K562 (cell line): ENCODE measurements at regions not wholly inside any gene's neighbourhood (a gene's known extent, or its start where the extent isn't known, plus 50 kb on each side); places are given as distances from the start of the nearest gene placed in this dataset.

Experiments
- ATAC-seq: fragments of 200-7000 bp; cut with Tn5 transposase; 3 replicates; pipeline ENCODE4 v1.9.1; 2020; ENCODE audit warnings: moderate library complexity
- BruUV-seq: library from RNA; stranded (reverse); fragments of 400-500 nt; replicated peaks from 2 replicates; lab custom pipeline; 2021; lab: Mats Ljungman, UMichigan
- CTCF ChIA-PET: fragments of 300-600 bp; formaldehyde crosslinking; extraction: SDS; loops from one replicate; lab custom pipeline; 2021; ENCODE audit warnings: low intra/inter-chr PET ratio; lab: Yijun Ruan, JAX
- POLR2A ChIA-PET: fragments of 300-600, 350-650 bp; sonication (Branson Sonifier 250); formaldehyde crosslinking; extraction: SDS; loops from one replicate; lab custom pipeline; 2021; ENCODE audit warnings: antibody characterized with exemption, inconsistent platforms; lab: Yijun Ruan, JAX
- DNase-seq, 4 experiments: peaks; one replicate each; pipeline versions ENCODE4 v3.0.0 to v3.0.0-alpha.2; 2011 to 2018; ENCODE audit warnings: low spot score in 3 of 4, mixed read lengths in 3 of 4; ENCODE audit errors: extremely low read depth in 1 of 4
- FAIRE-seq: peaks from 2 replicates; lab custom pipeline; 2011; peaks lifted over from hg19 to GRCh38; lab: Jason Lieb, UNC
- H2AFZ ChIP-seq: 2 replicates; pipeline ENCODE4 v1.6.0; 2011; ENCODE audit warnings: low read depth, low read length, control low read depth, inconsistent platforms
- H3K27ac ChIP-seq: fragments of 200-600 bp; 3 replicates; pipeline ENCODE4 v1.8.0; 2011; ENCODE audit warnings: low read depth, mild to moderate bottlenecking, control low read depth, inconsistent platforms, low read length, moderate library complexity, mixed read lengths; ENCODE audit errors: extremely low read depth
- H3K27me3 ChIP-seq, 2 experiments: fragments of 300-600 bp in 1 of 2; 2 replicates in 1 of 2; 3 replicates in 1 of 2; pipeline versions ENCODE4 v1.6.0 to v1.8.0; 2011; ENCODE audit warnings: inconsistent platforms in 2 of 2, low read length in 2 of 2, mild to moderate bottlenecking in 1 of 2, mixed read lengths in 1 of 2, moderate library complexity in 1 of 2; ENCODE audit not compliant: control insufficient read depth in 2 of 2, insufficient read depth in 2 of 2
- H3K36me3 ChIP-seq: fragments of 300-600 bp; 3 replicates; pipeline ENCODE4 v1.8.0; 2011; ENCODE audit warnings: mild to moderate bottlenecking, low read length, inconsistent platforms; ENCODE audit not compliant: control insufficient read depth, insufficient read depth
- H3K4me1 ChIP-seq, 2 experiments: fragments of 200-600 bp in 1 of 2; replicated peaks in 1 of 2; 2 replicates in 1 of 2; 3 replicates in 1 of 2; pipeline versions ENCODE4 v1.5.1 to v1.8.0; 2011; ENCODE audit warnings: inconsistent platforms in 2 of 2, low read length in 2 of 2, mild to moderate bottlenecking in 1 of 2, mixed read lengths in 1 of 2, moderate library complexity in 1 of 2; ENCODE audit not compliant: control insufficient read depth in 2 of 2, insufficient read depth in 2 of 2
- H3K4me2 ChIP-seq: 2 replicates; pipeline ENCODE4 v1.6.1; 2011; ENCODE audit warnings: low read length, control low read depth, inconsistent platforms, mixed read lengths; ENCODE audit not compliant: insufficient read depth
- H3K4me3 ChIP-seq: fragments of 200-600 bp; sonication (generic), shearing (Covaris generic); 2 replicates; pipeline ENCODE4 v1.5.1; 2016; ENCODE audit warnings: control low read depth, inconsistent platforms
- H3K79me2 ChIP-seq: fragments of 200-600 bp; 3 replicates; pipeline ENCODE4 v1.8.0; 2011; ENCODE audit warnings: low read length, inconsistent platforms; ENCODE audit not compliant: control insufficient read depth, insufficient read depth
- H3K9ac ChIP-seq, 2 experiments: 2 replicates each; pipeline versions ENCODE4 v1.6.0 to v1.6.1; 2011; ENCODE audit warnings: low read depth in 2 of 2, low read length in 2 of 2, control low read depth in 1 of 2, inconsistent platforms in 1 of 2, mild to moderate bottlenecking in 1 of 2, mixed read lengths in 1 of 2; ENCODE audit not compliant: insufficient read depth in 1 of 2
- H3K9me1 ChIP-seq: one replicate; pipeline ENCODE4 v1.6.0; 2011; ENCODE audit warnings: inconsistent platforms, mild to moderate bottlenecking, low read length, moderate library complexity; ENCODE audit not compliant: control insufficient read depth, insufficient read depth
- H3K9me3 ChIP-seq: replicated peaks from 2 replicates; pipeline ENCODE4 v1.5.1; 2011; ENCODE audit warnings: low read depth, low read length, inconsistent platforms; ENCODE audit not compliant: control insufficient read depth, insufficient read depth
- H4K20me1 ChIP-seq: replicated peaks from 2 replicates; pipeline ENCODE4 v1.6.1; 2011; ENCODE audit warnings: low read length, inconsistent platforms, mixed read lengths; ENCODE audit not compliant: control insufficient read depth, insufficient read depth
- PRMT5 ChIP-seq: sonication (generic); formaldehyde crosslinking; IDR thresholded peaks from 2 replicates; pipeline ENCODE4 v1.5.0; 2020; ENCODE audit warnings: missing genetic modification reagents
- ZNF253 ChIP-seq: fragments of 250-450 bp; sonication (Bioruptor Pico); conservative IDR thresholded peaks from 2 replicates; pipeline ENCODE4 v1.6.1; 2021; ENCODE audit warnings: mild to moderate bottlenecking
- WGBS: fragments of 100-300 bp; shearing (Covaris generic); methylation state at CpG from one replicate; pipeline ENCODE4 v1.1.6; 2016; ENCODE audit warnings: low coverage, mixed read lengths; ENCODE audit not compliant: insufficient coverage; ENCODE audit errors: missing lambda C conversion rate; 5-methylcytosine and 5-hydroxymethylcytosine counted together
- in situ Hi-C: fragments of 300-500 bp; cut with MboI; formaldehyde crosslinking; loops from 4 replicates; pipeline ENCODE4 v1.15.0; 2018; ENCODE audit warnings: inconsistent platforms, mixed read lengths
- intact Hi-C: fragments of 100-400 bp; cut with micrococcal nuclease; formaldehyde crosslinking; loops from 2 replicates; pipeline ENCODE4 v1.14.2; 2022
- TF ChIP-seq, protein P1 (sequence below), 2 experiments: fragments of 450-650 bp; conservative IDR thresholded peaks; 2 replicates each; pipeline ENCODE4 v1.6.1; 2017; ENCODE audit warnings: mild to moderate bottlenecking in 2 of 2, moderate library complexity in 2 of 2

DNA sequence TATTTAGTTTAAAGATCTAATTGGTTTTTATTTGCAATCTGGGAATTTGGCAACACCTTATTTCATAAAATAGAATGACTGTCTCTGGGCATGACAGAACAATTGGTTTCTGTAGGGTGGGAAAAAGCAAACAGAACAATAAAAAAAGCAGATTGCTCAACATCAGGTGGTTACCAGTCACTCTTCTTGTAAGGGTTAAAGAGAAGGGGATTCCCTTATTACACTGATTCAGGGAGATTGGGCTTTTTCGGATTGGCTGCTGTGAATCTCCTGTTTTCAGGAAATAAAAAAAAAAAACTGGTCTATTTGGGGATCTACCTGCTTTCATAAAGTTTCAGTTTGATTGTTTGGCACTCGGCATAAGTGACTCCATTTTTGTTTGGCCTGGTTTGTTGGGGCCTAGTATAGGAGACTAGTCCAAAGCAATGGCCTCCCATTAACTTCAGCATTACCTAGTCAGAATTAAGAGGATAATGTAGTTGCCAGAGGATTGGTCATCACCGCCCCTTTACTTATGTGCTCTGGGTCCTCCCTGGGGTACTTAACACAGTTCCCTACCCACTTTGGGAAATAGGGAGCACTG lies 380.5 kb downstream of the IDS start (continued):
- TF ChIP-seq, protein P1, sequence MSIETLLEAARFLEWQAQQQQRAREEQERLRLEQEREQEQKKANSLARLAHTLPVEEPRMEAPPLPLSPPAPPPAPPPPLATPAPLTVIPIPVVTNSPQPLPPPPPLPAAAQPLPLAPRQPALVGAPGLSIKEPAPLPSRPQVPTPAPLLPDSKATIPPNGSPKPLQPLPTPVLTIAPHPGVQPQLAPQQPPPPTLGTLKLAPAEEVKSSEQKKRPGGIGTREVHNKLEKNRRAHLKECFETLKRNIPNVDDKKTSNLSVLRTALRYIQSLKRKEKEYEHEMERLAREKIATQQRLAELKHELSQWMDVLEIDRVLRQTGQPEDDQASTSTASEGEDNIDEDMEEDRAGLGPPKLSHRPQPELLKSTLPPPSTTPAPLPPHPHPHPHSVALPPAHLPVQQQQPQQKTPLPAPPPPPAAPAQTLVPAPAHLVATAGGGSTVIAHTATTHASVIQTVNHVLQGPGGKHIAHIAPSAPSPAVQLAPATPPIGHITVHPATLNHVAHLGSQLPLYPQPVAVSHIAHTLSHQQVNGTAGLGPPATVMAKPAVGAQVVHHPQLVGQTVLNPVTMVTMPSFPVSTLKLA (conservative IDR thresholded peaks at IDR 0.05) = no peak
- no peak for TF ChIP-seq ZNF253 (CRISPR knock-in tag)

DNA sequence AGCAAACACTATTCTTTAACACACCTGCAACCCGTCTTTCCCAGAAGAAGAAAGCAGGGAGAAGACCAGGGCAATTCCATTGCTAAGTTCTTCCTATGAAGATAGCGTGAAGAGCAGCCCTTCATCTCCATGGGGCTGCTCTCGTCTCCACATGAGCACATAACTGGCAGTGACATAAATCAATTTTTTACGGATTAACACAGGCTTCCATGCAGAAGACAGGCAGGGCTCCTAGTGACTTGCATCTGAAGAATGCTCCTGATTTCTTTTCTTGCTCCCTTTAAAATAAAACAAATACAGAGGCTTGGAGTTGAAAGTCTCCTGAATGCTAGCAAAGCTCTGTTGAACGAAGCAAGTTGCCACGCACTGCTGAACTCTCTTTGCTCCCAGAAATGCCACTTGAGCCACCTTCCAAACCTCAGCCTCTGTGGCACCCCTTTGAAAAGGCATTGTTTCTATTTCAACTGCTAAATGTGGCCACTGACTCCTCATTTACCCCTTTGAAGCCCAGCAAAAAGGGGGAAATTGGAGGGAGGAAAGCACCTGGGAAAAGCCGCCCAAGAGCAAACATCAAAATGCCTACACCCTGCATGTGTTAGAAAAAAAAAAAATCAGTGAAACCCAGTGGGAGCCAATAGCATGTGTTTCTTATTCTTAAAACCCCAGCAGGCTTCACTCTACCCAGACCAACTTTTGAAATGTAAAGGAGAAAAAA lies 383.7 kb downstream of the IDS start:
- H3K27ac ChIP-seq = no peak overlapping the region
- no peaks in the 10 kb centered on the region for H3K4me1 ChIP-seq
- H3K4me2 ChIP-seq = no peak overlapping the region
- H3K9ac ChIP-seq = no peak overlapping the region
- no peaks in the 10 kb centered on the region for H4K20me1 ChIP-seq
- intact Hi-C loops = no loop called here
- 1% methylated on average over 6 of the region's 7 CpGs for WGBS
- no peaks in the 10 kb centered on the region for H3K9me1 ChIP-seq
- no peak for TF ChIP-seq PRMT5 (CRISPR knock-in tag)
- ATAC-seq = no peak
- ChIA-PET POLR2A (no interaction called here), CTCF (no interaction called here)
- no peak for FAIRE-seq
- no peaks in the 10 kb centered on the region for H3K9me3 ChIP-seq
- in situ Hi-C loops = no loop called here
- H3K36me3 ChIP-seq = no peaks in the 10 kb centered on the region
- no peak for DNase-seq
- no peak overlapping the region for H2AFZ ChIP-seq
- H3K27me3 ChIP-seq = no peaks in the 10 kb centered on the region
- no peaks in the 10 kb centered on the region for H3K79me2 ChIP-seq
- no peak overlapping the region for H3K4me3 ChIP-seq
- no TSS peak for BruUV-seq
